B cell (primary cell): ENCODE measurements at regions not wholly inside any gene's neighbourhood (a gene's known extent, or its start where the extent isn't known, plus 50 kb on each side); places are given as distances from the start of the nearest gene placed in this dataset.

ENCODE experiments used
- ATAC-seq: fragments of 200-7000 bp; cut with Tn5 transposase; one replicate; pipeline ENCODE4 v1.10.0; 2021; ENCODE audit warnings: low read depth, mild to moderate bottlenecking, moderate number of reproducible peaks, moderate library complexity
- CTCF ChIA-PET: fragments of 350-600 bp; sonication (Branson Sonifier 250); formaldehyde crosslinking; loops from one replicate; lab custom pipeline; 2021; ENCODE audit warnings: antibody characterized with exemption, inconsistent platforms; lab: Charles Lee
- POLR2A ChIA-PET: fragments of 350-600 bp; sonication (Branson Sonifier 250); formaldehyde crosslinking; loops from one replicate; lab custom pipeline; 2021; ENCODE audit warnings: antibody characterized with exemption; lab: Charles Lee
- DNase-seq: peaks from one replicate; pipeline ENCODE4 v3.0.0; 2013
- H2AFZ ChIP-seq: 2 replicates; pipeline ENCODE4 v1.6.1; 2012; ENCODE audit warnings: mild to moderate bottlenecking, low read depth, low read length; ENCODE audit not compliant: insufficient read depth, poor library complexity, severe bottlenecking
- H3K27ac ChIP-seq, 2 donors: 1 replicate in 1 of 2; 2 replicates in 1 of 2; pipeline ENCODE4 v1.5.1; 2012 to 2013; ENCODE audit warnings: low read length in 2 of 2, mild to moderate bottlenecking in 2 of 2, moderate library complexity in 1 of 2
- H3K27me3 ChIP-seq, 4 experiments: fragments of 200-600 bp in 1 of 4; sonication (generic) in 1 of 4; replicated peaks in 1 of 4; 1 replicate in 2 of 4; 2 replicates in 2 of 4; pipeline versions ENCODE4 v1.6.1 to v1.7.0; 2013 to 2016; ENCODE audit warnings: low read length in 3 of 4, mild to moderate bottlenecking in 2 of 4, mixed read lengths in 1 of 4, moderate library complexity in 1 of 4; ENCODE audit not compliant: insufficient read depth in 4 of 4, control insufficient read depth in 3 of 4; ENCODE audit errors: control extremely low read depth in 1 of 4
- H3K36me3 ChIP-seq, 2 experiments: replicated peaks in 1 of 2; 1 replicate in 1 of 2; 2 replicates in 1 of 2; pipeline versions ENCODE4 v1.6.1 to v1.7.1; 2013; ENCODE audit warnings: low read length in 1 of 2; ENCODE audit not compliant: insufficient read depth in 2 of 2, control insufficient read depth in 1 of 2; ENCODE audit errors: control extremely low read depth in 1 of 2, extremely low read depth in 1 of 2
- H3K4me1 ChIP-seq, 2 donors: fragments of 200-600 bp in 1 of 2; sonication (generic) in 1 of 2; 1 replicate in 1 of 2; 2 replicates in 1 of 2; pipeline versions ENCODE4 v1.5.1 to v1.6.1; 2013 to 2017; ENCODE audit warnings: low read length in 2 of 2; ENCODE audit not compliant: control insufficient read depth in 2 of 2, insufficient read depth in 2 of 2
- H3K4me2 ChIP-seq: replicated peaks from 2 replicates; pipeline ENCODE3; 2012; ENCODE audit warnings: mild to moderate bottlenecking, low read depth, low read length; ENCODE audit not compliant: poor library complexity, severe bottlenecking
- H3K4me3 ChIP-seq, 5 experiments: fragments of 200-600 bp in 1 of 5; sonication (generic) in 1 of 5; 1 replicate in 3 of 5; 2 replicates in 2 of 5; pipeline versions ENCODE4 v1.5.1 to v1.7.0; 2011 to 2016; ENCODE audit warnings: low read length in 4 of 5, mild to moderate bottlenecking in 4 of 5, low read depth in 2 of 5, control low read depth in 1 of 5, moderate library complexity in 1 of 5; ENCODE audit not compliant: insufficient read depth in 1 of 5; ENCODE audit errors: control extremely low read depth in 1 of 5, extremely low read depth in 1 of 5
- H3K79me2 ChIP-seq: fragments of 200-600 bp; sonication (generic); one replicate; pipeline ENCODE4 v1.6.0; 2016; ENCODE audit warnings: low read length; ENCODE audit not compliant: control insufficient read depth, insufficient read depth
- H3K9ac ChIP-seq: fragments of 200-600 bp; sonication (generic); 2 replicates; pipeline ENCODE4 v1.6.1; 2017; ENCODE audit warnings: mild to moderate bottlenecking, low read length, moderate library complexity
- H3K9me3 ChIP-seq, 3 donors: one replicate each; pipeline versions ENCODE4 v1.6.1 to v1.7.1; 2013; ENCODE audit warnings: low read length in 2 of 3; ENCODE audit not compliant: control insufficient read depth in 2 of 3, insufficient read depth in 1 of 3; ENCODE audit errors: control extremely low read depth in 1 of 3
- H4K20me1 ChIP-seq: 2 replicates; pipeline ENCODE4 v1.6.0; 2012; ENCODE audit warnings: mild to moderate bottlenecking, low read length; ENCODE audit not compliant: insufficient read depth, control insufficient read depth, poor library complexity, severe bottlenecking
- H3K27ac Mint-ChIP-seq: one replicate; pipeline ENCODE4 v1.8.0; 2021; ENCODE audit warnings: mixed read lengths
- H3K27me3 Mint-ChIP-seq: one replicate; pipeline ENCODE4 v1.8.0; 2021; ENCODE audit warnings: mixed read lengths
- H3K4me1 Mint-ChIP-seq: one replicate; pipeline ENCODE4 v1.8.0; 2021; ENCODE audit warnings: mixed read lengths
- H3K4me3 Mint-ChIP-seq: one replicate; pipeline ENCODE4 v1.8.0; 2021; ENCODE audit warnings: mixed read lengths
- H3K9me3 Mint-ChIP-seq: one replicate; pipeline ENCODE4 v1.8.0; 2022; ENCODE audit warnings: mixed read lengths; ENCODE audit not compliant: insufficient read depth
- CTCF ChIP-seq: fragments of 200-600 bp; IDR thresholded peaks from one replicate; pipeline ENCODE4 v1.8.0; 2022; ENCODE audit warnings: antibody characterized with exemption, mild to moderate bottlenecking
- EZH2 ChIP-seq: IDR thresholded peaks from 2 replicates; pipeline ENCODE4 v1.6.1; 2012; ENCODE audit warnings: borderline replicate concordance, low read depth, mild to moderate bottlenecking, moderate library complexity, low read length; ENCODE audit not compliant: insufficient read depth, poor library complexity, severe bottlenecking
- WGBS: methylation state at CpG from one replicate; pipeline ENCODE4 v1.1.5; 2013; ENCODE audit warnings: missing lambda C conversion rate; ENCODE audit not compliant: insufficient coverage; 5-methylcytosine and 5-hydroxymethylcytosine counted together
- intact Hi-C: fragments of 100-400 bp; cut with micrococcal nuclease; formaldehyde crosslinking; loops from one replicate; pipeline ENCODE4 v1.10.0; 2022

GRCh38 chr3:26171006-26171405 lies 381.1 kb downstream of the OXSM start:
- H3K9ac ChIP-seq, result no peak overlapping the region
- TF ChIP-seq EZH2, result no peak
- TF ChIP-seq CTCF, result no peak
- H3K36me3 ChIP-seq, result no peaks in the 10 kb centered on the region
- peaks cover 0 to 2% (median 0%) of the 10 kb centered on the region in 3 donors for H3K9me3 ChIP-seq
- no peak for DNase-seq
- H3K4me1 ChIP-seq, result no peaks in the 10 kb centered on the region
- no peaks in the 10 kb centered on the region for H4K20me1 ChIP-seq
- intact Hi-C loops, result no loop called here
- ATAC-seq, result no peak
- no peak overlapping the region for H2AFZ ChIP-seq
- ChIA-PET CTCF (no interaction called here), POLR2A (no interaction called here)
- no peaks in the 10 kb centered on the region for H3K27me3 Mint-ChIP-seq
- no peaks in the 10 kb centered on the region for H3K4me1 Mint-ChIP-seq
- no peaks in the 10 kb centered on the region for H3K27me3 ChIP-seq
- no peak overlapping the region for H3K27ac ChIP-seq
- H3K4me3 ChIP-seq, result no peak overlapping the region
- no peaks in the 10 kb centered on the region for H3K79me2 ChIP-seq
- no peak overlapping the region for H3K4me2 ChIP-seq
- no peak overlapping the region for H3K4me3 Mint-ChIP-seq
- peaks cover 6% of the 10 kb centered on the region for H3K9me3 Mint-ChIP-seq
- H3K27ac Mint-ChIP-seq, result no peak overlapping the region

DNA sequence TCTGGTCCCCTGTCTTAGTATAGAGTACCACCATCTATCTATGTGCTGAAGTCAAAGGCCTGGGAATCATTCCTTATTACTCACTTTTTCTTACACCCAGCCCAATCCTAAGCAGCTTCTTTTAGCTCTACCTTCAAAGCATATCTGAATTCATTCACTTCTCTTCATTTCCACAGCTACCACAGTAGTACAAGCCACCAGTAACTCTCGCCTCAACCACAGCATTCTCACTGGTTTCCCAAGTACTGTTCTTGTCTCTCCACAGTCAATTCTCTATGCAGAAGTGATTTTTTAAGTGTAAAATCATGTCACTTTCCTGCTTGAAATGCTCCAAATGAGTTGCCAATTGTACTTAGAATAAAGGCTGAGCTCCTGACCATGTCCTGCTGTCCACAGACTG lies 401.7 kb downstream of the OXSM start:
- ATAC-seq (no peak), DNase-seq (no peak)
- no peaks in the 10 kb centered on the region for H3K27me3 Mint-ChIP-seq
- Histone ChIP-seq H3K79me2 (no peaks in the 10 kb centered on the region), H3K36me3 (no peaks in the 10 kb centered on the region), H3K9ac (no peak overlapping the region), H3K27ac (no peak overlapping the region), H4K20me1 (no peaks in the 10 kb centered on the region), H3K9me3 (peaks cover 0 to 5% (median 0%) of the 10 kb centered on the region in 3 donors), H3K4me1 (no peaks in the 10 kb centered on the region), H2AFZ (no peak overlapping the region), H3K4me2 (no peak overlapping the region), H3K27me3 (no peaks in the 10 kb centered on the region), H3K4me3 (no peak overlapping the region)
- CTCF ChIA-PET, result no interaction called here
- intact Hi-C loops, result no loop called here
- no peaks in the 10 kb centered on the region for H3K4me1 Mint-ChIP-seq
- H3K4me3 Mint-ChIP-seq, result no peak overlapping the region
- TF ChIP-seq EZH2 (no peak), CTCF (no peak)
- 67% methylated on average over 1 of the region's 1 CpG for WGBS
- no peak overlapping the region for H3K27ac Mint-ChIP-seq
- POLR2A ChIA-PET, result no interaction called here
- H3K9me3 Mint-ChIP-seq, result no peaks in the 10 kb centered on the region
